WTC11 (cell line): ENCODE measurements at regions not wholly inside any gene's neighbourhood (a gene's known extent, or its start where the extent isn't known, plus 50 kb on each side); places are given as distances from the start of the nearest gene placed in this dataset.

Experiments
- ATAC-seq: fragments of 200-7000 bp; cut with Tn5 transposase; 2 replicates; pipeline ENCODE4 v1.10.0; 2021; ENCODE audit warnings: mild to moderate bottlenecking, moderate library complexity
- CTCF ChIA-PET: fragments of 300-600 bp; sonication (Branson Sonifier 250); formaldehyde crosslinking; loops from one replicate; lab custom pipeline; 2021; ENCODE audit warnings: antibody characterized with exemption; lab: Charles Lee
- POLR2A ChIA-PET: fragments of 350-600 bp; sonication (Branson Sonifier 250); formaldehyde crosslinking; loops from one replicate; lab custom pipeline; 2021; ENCODE audit warnings: antibody characterized with exemption; lab: Charles Lee
- DNase-seq: peaks from one replicate; pipeline ENCODE4 v3.0.0; 2021; ENCODE audit warnings: low spot score
- H3K27ac Mint-ChIP-seq: 2 replicates; pipeline ENCODE4 v1.8.0; 2021; ENCODE audit warnings: mixed read lengths
- H3K27me3 Mint-ChIP-seq: 2 replicates; pipeline ENCODE4 v1.8.0; 2021; ENCODE audit warnings: low read depth, mild to moderate bottlenecking, moderate library complexity, mixed read lengths
- H3K36me3 Mint-ChIP-seq: 2 replicates; pipeline ENCODE4 v1.8.0; 2021; ENCODE audit warnings: mixed read lengths
- H3K4me1 Mint-ChIP-seq: 2 replicates; pipeline ENCODE4 v1.8.0; 2022; ENCODE audit warnings: mixed read lengths
- H3K4me3 Mint-ChIP-seq: 2 replicates; pipeline ENCODE4 v1.8.0; 2021; ENCODE audit warnings: mild to moderate bottlenecking, moderate library complexity, mixed read lengths
- H3K9me3 Mint-ChIP-seq: 2 replicates; pipeline ENCODE4 v1.8.0; 2021; ENCODE audit warnings: mixed read lengths
- CREM ChIP-seq: sonication (generic); formaldehyde crosslinking; IDR thresholded peaks from 2 replicates; pipeline ENCODE4 v1.8.1; 2022; ENCODE audit warnings: mild to moderate bottlenecking, missing genetic modification reagents, moderate library complexity
- ELF4 ChIP-seq: sonication (generic); formaldehyde crosslinking; IDR thresholded peaks from 2 replicates; pipeline ENCODE4 v1.8.1; 2022; ENCODE audit warnings: low read depth, mild to moderate bottlenecking, moderate library complexity, missing genetic modification reagents
- FOXP1 ChIP-seq: sonication (generic); formaldehyde crosslinking; IDR thresholded peaks from 2 replicates; pipeline ENCODE4 v1.8.0; 2022; ENCODE audit warnings: missing genetic modification reagents, mild to moderate bottlenecking, moderate library complexity, borderline replicate concordance
- IRF2 ChIP-seq: sonication (generic); formaldehyde crosslinking; IDR thresholded peaks from 2 replicates; pipeline ENCODE4 v1.8.0; 2022; ENCODE audit warnings: low read depth, missing genetic modification reagents, borderline replicate concordance
- MXD4 ChIP-seq: fragments of 250-450 bp; sonication (Bioruptor Pico); IDR thresholded peaks from 2 replicates; pipeline ENCODE4 v1.8.0; 2021; ENCODE audit warnings: mild to moderate bottlenecking, moderate library complexity, borderline replicate concordance
- RORB ChIP-seq: fragments of 250-450 bp; sonication (Bioruptor Pico); IDR thresholded peaks from 2 replicates; pipeline ENCODE4 v1.9.0; 2021; ENCODE audit warnings: mild to moderate bottlenecking
- SMAD3 ChIP-seq: sonication (generic); formaldehyde crosslinking; IDR thresholded peaks from 2 replicates; pipeline ENCODE4 v1.8.0; 2022; ENCODE audit warnings: missing genetic modification reagents, mild to moderate bottlenecking, borderline replicate concordance
- ZNF138 ChIP-seq: sonication (generic); formaldehyde crosslinking; conservative IDR thresholded peaks from 2 replicates; pipeline ENCODE4 v1.8.1; 2022; ENCODE audit warnings: mild to moderate bottlenecking, moderate library complexity, missing genetic modification reagents
- ZNF219 ChIP-seq: sonication (generic); formaldehyde crosslinking; IDR thresholded peaks from 2 replicates; pipeline ENCODE4 v1.8.0; 2023; ENCODE audit warnings: missing genetic modification reagents, mild to moderate bottlenecking, borderline replicate concordance
- ZNF416 ChIP-seq: fragments of 250-450 bp; sonication (Bioruptor Pico); IDR thresholded peaks from 2 replicates; pipeline ENCODE4 v1.9.0; 2021; ENCODE audit warnings: mild to moderate bottlenecking, inconsistent platforms
- TF ChIP-seq, protein P1 (sequence below): sonication (generic); formaldehyde crosslinking; IDR thresholded peaks from 2 replicates; pipeline ENCODE4 v1.8.0; 2023; ENCODE audit warnings: mild to moderate bottlenecking, missing genetic modification reagents
- TF ChIP-seq, protein P2 (sequence below): sonication (generic); formaldehyde crosslinking; IDR thresholded peaks from 2 replicates; pipeline ENCODE4 v1.8.0; 2022; ENCODE audit warnings: mild to moderate bottlenecking, missing genetic modification reagents
- TF ChIP-seq, protein P3 (sequence below): fragments of 250-450 bp; sonication (Bioruptor Pico); IDR thresholded peaks from 2 replicates; pipeline ENCODE4 v1.9.0; 2021; ENCODE audit warnings: mild to moderate bottlenecking, borderline replicate concordance
- TF ChIP-seq, protein P4 (sequence below): sonication (generic); formaldehyde crosslinking; conservative IDR thresholded peaks from 2 replicates; pipeline ENCODE4 v1.8.1; 2022; ENCODE audit warnings: mild to moderate bottlenecking, missing genetic modification reagents
- TF ChIP-seq, protein P5 (sequence below): fragments of 250-450 bp; sonication (Bioruptor Pico); conservative IDR thresholded peaks from 2 replicates; pipeline ENCODE4 v1.9.0; 2021; ENCODE audit warnings: mild to moderate bottlenecking
- TF ChIP-seq, protein P6 (sequence below): sonication (generic); formaldehyde crosslinking; IDR thresholded peaks from 2 replicates; pipeline ENCODE4 v1.8.1; 2023; ENCODE audit warnings: mild to moderate bottlenecking, missing genetic modification reagents, moderate library complexity
- TF ChIP-seq, protein P7 (sequence below): sonication (generic); formaldehyde crosslinking; IDR thresholded peaks from 2 replicates; pipeline ENCODE4 v1.8.1; 2022; ENCODE audit warnings: low read depth, missing genetic modification reagents, borderline replicate concordance
- TF ChIP-seq, protein P8 (sequence below): sonication (generic); formaldehyde crosslinking; IDR thresholded peaks from 2 replicates; pipeline ENCODE4 v1.8.1; 2022; ENCODE audit warnings: missing genetic modification reagents, borderline replicate concordance

DNA sequence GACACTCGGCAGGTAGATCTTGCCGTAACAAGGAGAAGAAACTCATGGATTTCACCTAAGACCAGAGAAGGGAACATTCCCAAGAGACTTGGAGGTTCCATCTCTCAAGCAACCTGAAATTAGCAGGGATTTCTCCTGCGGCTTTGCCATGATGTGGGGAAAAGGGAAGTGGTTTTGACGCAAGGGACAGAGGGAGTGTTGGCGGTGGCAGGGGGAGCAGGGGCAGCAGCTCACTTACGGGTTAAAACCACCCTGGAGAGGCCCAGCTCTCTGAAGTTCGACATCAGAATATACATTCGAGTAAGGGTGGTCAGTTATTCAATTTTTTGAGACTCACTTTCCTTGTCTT, 76.1 kb upstream of the POMP start (continued):
- TF ChIP-seq, protein P1, sequence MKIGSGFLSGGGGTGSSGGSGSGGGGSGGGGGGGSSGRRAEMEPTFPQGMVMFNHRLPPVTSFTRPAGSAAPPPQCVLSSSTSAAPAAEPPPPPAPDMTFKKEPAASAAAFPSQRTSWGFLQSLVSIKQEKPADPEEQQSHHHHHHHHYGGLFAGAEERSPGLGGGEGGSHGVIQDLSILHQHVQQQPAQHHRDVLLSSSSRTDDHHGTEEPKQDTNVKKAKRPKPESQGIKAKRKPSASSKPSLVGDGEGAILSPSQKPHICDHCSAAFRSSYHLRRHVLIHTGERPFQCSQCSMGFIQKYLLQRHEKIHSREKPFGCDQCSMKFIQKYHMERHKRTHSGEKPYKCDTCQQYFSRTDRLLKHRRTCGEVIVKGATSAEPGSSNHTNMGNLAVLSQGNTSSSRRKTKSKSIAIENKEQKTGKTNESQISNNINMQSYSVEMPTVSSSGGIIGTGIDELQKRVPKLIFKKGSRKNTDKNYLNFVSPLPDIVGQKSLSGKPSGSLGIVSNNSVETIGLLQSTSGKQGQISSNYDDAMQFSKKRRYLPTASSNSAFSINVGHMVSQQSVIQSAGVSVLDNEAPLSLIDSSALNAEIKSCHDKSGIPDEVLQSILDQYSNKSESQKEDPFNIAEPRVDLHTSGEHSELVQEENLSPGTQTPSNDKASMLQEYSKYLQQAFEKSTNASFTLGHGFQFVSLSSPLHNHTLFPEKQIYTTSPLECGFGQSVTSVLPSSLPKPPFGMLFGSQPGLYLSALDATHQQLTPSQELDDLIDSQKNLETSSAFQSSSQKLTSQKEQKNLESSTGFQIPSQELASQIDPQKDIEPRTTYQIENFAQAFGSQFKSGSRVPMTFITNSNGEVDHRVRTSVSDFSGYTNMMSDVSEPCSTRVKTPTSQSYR (CRISPR knock-in tag), result no peak

DNA sequence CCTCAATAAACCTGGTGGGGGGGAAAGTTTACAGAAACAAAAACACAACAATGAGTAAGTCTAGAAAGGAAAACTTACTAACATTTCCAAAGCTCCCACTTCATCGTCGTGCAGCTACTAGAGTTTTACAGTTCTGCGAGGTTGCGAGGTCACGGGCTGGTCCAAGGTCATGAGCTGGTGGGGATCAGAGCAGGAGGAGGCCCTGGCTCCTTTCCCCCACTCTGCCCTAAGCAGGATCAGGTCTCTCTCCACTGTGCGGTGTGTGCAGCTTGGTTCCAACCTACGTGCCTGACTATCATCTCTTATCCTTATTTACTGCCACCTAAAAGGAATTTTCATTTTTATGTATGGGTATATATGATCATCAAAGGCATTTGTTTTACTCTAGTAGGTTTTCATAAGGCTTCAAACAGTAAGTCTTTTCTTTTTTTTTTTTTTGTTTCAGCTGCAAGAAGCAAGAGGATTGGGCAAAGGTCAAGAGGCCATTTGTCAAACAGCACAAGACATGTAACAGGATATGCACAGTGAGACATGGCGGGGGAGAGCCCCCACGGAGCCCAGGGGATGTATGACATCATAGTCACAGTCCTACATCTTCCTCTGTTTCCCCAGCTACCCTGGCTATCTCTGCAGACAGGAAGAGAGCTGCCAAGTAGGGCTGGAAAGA, 76.6 kb upstream of the POMP start:
- Mint-ChIP-seq H3K4me3 (no peak overlapping the region), H3K36me3 (no peaks in the 10 kb centered on the region), H3K27ac (no peak overlapping the region), H3K9me3 (peaks cover 4% of the 10 kb centered on the region), H3K4me1 (peaks cover 48% of the 10 kb centered on the region), H3K27me3 (peaks cover 3% of the 10 kb centered on the region; the same call in 1 of the 2 replicates)
- ChIA-PET POLR2A (no interaction called here), CTCF (no interaction called here)
- DNase-seq (no peak), ATAC-seq (no peak)
- TF ChIP-seq MXD4 (no peak), ZNF138 (CRISPR knock-in tag) (no peak), FOXP1 (no peak), IRF2 (no peak)
- TF ChIP-seq, protein P2, sequence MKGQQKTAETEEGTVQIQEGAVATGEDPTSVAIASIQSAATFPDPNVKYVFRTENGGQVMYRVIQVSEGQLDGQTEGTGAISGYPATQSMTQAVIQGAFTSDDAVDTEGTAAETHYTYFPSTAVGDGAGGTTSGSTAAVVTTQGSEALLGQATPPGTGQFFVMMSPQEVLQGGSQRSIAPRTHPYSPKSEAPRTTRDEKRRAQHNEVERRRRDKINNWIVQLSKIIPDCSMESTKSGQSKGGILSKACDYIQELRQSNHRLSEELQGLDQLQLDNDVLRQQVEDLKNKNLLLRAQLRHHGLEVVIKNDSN (CRISPR knock-in tag), result no peak
- TF ChIP-seq, protein P3, sequence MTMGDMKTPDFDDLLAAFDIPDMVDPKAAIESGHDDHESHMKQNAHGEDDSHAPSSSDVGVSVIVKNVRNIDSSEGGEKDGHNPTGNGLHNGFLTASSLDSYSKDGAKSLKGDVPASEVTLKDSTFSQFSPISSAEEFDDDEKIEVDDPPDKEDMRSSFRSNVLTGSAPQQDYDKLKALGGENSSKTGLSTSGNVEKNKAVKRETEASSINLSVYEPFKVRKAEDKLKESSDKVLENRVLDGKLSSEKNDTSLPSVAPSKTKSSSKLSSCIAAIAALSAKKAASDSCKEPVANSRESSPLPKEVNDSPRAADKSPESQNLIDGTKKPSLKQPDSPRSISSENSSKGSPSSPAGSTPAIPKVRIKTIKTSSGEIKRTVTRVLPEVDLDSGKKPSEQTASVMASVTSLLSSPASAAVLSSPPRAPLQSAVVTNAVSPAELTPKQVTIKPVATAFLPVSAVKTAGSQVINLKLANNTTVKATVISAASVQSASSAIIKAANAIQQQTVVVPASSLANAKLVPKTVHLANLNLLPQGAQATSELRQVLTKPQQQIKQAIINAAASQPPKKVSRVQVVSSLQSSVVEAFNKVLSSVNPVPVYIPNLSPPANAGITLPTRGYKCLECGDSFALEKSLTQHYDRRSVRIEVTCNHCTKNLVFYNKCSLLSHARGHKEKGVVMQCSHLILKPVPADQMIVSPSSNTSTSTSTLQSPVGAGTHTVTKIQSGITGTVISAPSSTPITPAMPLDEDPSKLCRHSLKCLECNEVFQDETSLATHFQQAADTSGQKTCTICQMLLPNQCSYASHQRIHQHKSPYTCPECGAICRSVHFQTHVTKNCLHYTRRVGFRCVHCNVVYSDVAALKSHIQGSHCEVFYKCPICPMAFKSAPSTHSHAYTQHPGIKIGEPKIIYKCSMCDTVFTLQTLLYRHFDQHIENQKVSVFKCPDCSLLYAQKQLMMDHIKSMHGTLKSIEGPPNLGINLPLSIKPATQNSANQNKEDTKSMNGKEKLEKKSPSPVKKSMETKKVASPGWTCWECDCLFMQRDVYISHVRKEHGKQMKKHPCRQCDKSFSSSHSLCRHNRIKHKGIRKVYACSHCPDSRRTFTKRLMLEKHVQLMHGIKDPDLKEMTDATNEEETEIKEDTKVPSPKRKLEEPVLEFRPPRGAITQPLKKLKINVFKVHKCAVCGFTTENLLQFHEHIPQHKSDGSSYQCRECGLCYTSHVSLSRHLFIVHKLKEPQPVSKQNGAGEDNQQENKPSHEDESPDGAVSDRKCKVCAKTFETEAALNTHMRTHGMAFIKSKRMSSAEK (CRISPR knock-in tag), result no peak
- TF ChIP-seq, protein P4, sequence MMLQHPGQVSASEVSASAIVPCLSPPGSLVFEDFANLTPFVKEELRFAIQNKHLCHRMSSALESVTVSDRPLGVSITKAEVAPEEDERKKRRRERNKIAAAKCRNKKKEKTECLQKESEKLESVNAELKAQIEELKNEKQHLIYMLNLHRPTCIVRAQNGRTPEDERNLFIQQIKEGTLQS (CRISPR knock-in tag), result no peak

DNA sequence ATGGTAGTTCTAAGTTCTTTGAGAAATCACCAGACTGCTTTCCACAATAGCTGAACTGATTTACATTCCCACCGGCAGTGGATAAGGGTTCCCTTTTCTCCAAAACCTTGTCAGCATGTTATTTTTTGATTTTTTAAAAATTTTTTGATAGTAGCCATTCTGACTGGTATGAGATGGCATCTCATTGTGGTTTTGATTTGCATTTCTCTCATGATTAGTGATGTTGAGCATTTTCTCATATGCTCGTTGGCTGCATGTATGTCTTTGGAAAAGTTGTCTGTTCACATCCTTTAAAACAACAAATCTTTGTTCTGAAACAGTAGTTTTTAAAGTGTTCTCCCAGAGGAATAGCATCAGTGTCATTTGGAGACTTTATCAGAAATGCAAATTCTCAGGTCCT, 77.5 kb upstream of the POMP start:
- Mint-ChIP-seq H3K4me1 (peaks cover 39% of the 10 kb centered on the region), H3K9me3 (peaks cover 4% of the 10 kb centered on the region), H3K4me3 (no peak overlapping the region), H3K27me3 (peaks cover 3% of the 10 kb centered on the region; the same call in 1 of the 2 replicates), H3K27ac (no peak overlapping the region), H3K36me3 (no peaks in the 10 kb centered on the region)
- POLR2A ChIA-PET, result no interaction called here
- CTCF ChIA-PET, result no interaction called here
- ATAC-seq (no peak), DNase-seq (no peak)
- TF ChIP-seq, protein P5, sequence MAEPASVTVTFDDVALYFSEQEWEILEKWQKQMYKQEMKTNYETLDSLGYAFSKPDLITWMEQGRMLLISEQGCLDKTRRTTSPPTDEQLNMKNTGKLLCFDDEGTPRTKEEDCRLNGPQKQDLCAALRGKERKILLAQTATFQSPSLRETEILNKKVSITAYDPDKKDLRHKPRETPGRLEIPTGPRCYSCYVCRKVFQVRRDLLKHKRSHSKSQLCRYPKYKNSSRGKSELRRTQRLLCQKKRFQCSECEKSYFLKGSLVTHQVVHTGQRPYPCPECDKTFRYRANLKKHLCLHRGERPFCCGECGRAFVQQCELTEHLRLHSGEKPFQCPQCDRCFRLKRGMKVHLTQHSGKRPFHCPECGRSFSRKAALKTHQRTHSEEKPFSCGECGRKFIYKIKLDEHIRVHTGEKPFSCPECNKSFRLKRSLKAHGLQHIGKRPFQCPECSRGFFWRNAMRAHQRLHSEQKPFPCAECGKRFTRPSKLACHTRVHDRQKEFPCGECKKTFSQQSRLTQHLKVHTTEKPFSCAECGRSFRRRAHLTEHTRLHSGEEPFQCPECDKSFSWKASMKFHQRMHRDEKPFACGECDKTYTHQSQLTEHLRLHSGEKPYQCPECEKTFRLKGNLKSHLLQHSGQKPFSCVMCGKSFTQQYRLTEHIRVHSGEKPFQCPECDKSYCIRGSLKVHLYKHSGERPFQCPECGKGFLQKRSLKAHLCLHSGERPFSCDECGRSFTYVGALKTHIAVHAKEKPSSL, result no peak
- TF ChIP-seq, protein P6, sequence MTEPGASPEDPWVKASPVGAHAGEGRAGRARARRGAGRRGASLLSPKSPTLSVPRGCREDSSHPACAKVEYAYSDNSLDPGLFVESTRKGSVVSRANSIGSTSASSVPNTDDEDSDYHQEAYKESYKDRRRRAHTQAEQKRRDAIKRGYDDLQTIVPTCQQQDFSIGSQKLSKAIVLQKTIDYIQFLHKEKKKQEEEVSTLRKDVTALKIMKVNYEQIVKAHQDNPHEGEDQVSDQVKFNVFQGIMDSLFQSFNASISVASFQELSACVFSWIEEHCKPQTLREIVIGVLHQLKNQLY, result no peak
- no peak for TF ChIP-seq ELF4 (CRISPR knock-in tag)
- TF ChIP-seq, protein P7, sequence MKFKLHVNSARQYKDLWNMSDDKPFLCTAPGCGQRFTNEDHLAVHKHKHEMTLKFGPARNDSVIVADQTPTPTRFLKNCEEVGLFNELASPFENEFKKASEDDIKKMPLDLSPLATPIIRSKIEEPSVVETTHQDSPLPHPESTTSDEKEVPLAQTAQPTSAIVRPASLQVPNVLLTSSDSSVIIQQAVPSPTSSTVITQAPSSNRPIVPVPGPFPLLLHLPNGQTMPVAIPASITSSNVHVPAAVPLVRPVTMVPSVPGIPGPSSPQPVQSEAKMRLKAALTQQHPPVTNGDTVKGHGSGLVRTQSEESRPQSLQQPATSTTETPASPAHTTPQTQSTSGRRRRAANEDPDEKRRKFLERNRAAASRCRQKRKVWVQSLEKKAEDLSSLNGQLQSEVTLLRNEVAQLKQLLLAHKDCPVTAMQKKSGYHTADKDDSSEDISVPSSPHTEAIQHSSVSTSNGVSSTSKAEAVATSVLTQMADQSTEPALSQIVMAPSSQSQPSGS (CRISPR knock-in tag), result no peak
- no peak for TF ChIP-seq SMAD3 (CRISPR knock-in tag)
- no peak for TF ChIP-seq RORB
- TF ChIP-seq ZNF416 (CRISPR knock-in tag), result no peak
- no peak for TF ChIP-seq ZNF219
- TF ChIP-seq, protein P8, sequence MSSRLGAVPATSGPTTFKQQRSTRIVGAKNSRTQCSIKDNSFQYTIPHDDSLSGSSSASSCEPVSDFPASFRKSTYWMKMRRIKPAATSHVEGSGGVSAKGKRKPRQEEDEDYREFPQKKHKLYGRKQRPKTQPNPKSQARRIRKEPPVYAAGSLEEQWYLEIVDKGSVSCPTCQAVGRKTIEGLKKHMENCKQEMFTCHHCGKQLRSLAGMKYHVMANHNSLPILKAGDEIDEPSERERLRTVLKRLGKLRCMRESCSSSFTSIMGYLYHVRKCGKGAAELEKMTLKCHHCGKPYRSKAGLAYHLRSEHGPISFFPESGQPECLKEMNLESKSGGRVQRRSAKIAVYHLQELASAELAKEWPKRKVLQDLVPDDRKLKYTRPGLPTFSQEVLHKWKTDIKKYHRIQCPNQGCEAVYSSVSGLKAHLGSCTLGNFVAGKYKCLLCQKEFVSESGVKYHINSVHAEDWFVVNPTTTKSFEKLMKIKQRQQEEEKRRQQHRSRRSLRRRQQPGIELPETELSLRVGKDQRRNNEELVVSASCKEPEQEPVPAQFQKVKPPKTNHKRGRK (CRISPR knock-in tag), result no peak
- TF ChIP-seq CREM (CRISPR knock-in tag), result no peak
